Activated T-cell treated with anti-CD3 and anti-CD28 coated beads, Interleukin-2, amount 50 U/mL, for 24 hours (primary cell): ENCODE measurements at regions not wholly inside any gene's neighbourhood (a gene's known extent, or its start where the extent isn't known, plus 50 kb on each side); places are given as distances from the start of the nearest gene placed in this dataset.
"Not testable (repeated sequence)": the region's sequence is repeated elsewhere in the genome, so short reads cannot be mapped to it uniquely, and the experiment has no call there.

Experiments
- DNase-seq: peaks from one replicate; pipeline ENCODE4 v3.0.0-alpha.2; 2020
- H3K27ac Mint-ChIP-seq: 2 replicates; pipeline ENCODE4 v1.8.0; 2020; ENCODE audit warnings: mild to moderate bottlenecking, mixed read lengths
- H3K27me3 Mint-ChIP-seq: 2 replicates; pipeline ENCODE4 v1.8.0; 2020; ENCODE audit warnings: mixed read lengths
- H3K36me3 Mint-ChIP-seq: 2 replicates; pipeline ENCODE4 v1.8.0; 2020; ENCODE audit warnings: low read depth, mixed read lengths
- H3K4me1 Mint-ChIP-seq: 2 replicates; pipeline ENCODE4 v1.8.0; 2020; ENCODE audit warnings: low read depth, mixed read lengths
- H3K4me3 Mint-ChIP-seq: 2 replicates; pipeline ENCODE4 v1.8.0; 2020; ENCODE audit warnings: mild to moderate bottlenecking, moderate library complexity, mixed read lengths
- H3K9me3 Mint-ChIP-seq: 2 replicates; pipeline ENCODE4 v1.8.0; 2020; ENCODE audit warnings: mixed read lengths

GRCh38 chr2:17460371-17461086, 57.7 kb downstream of the RAD51AP2 start:
- no peaks in the 10 kb centered on the region for H3K4me1 Mint-ChIP-seq
- no peak for DNase-seq
- H3K36me3 Mint-ChIP-seq = no peaks in the 10 kb centered on the region
- H3K9me3 Mint-ChIP-seq = no peaks in the 10 kb centered on the region
- H3K27ac Mint-ChIP-seq = no peak overlapping the region
- H3K27me3 Mint-ChIP-seq = no peaks in the 10 kb centered on the region
- no peak overlapping the region for H3K4me3 Mint-ChIP-seq

GRCh38 chr2:17455343-17455742, 62.9 kb downstream of the RAD51AP2 start:
- Mint-ChIP-seq H3K9me3 (no peaks in the 10 kb centered on the region), H3K4me1 (no peaks in the 10 kb centered on the region), H3K27me3 (no peaks in the 10 kb centered on the region), H3K27ac (no peak overlapping the region), H3K4me3 (no peak overlapping the region), H3K36me3 (no peaks in the 10 kb centered on the region)
- DNase-seq = no peak

- not testable (repeated sequence) for DNase-seq, H3K36me3 Mint-ChIP-seq, H3K4me1 Mint-ChIP-seq, H3K4me3 Mint-ChIP-seq, H3K27ac Mint-ChIP-seq, H3K27me3 Mint-ChIP-seq
- H3K9me3 Mint-ChIP-seq = peaks cover 11% of the 10 kb centered on the region
Measured at GRCh38 chr2:17446191-17446590, 72.0 kb downstream of the RAD51AP2 start.

- no peaks in the 10 kb centered on the region for H3K27me3 Mint-ChIP-seq
- H3K36me3 Mint-ChIP-seq = no peaks in the 10 kb centered on the region
- H3K4me1 Mint-ChIP-seq = no peaks in the 10 kb centered on the region
- H3K9me3 Mint-ChIP-seq = peaks cover 11% of the 10 kb centered on the region
- no peak overlapping the region for H3K4me3 Mint-ChIP-seq
- H3K27ac Mint-ChIP-seq = no peak overlapping the region
- DNase-seq = no peak
Measured at GRCh38 chr2:17445744-17446143, 72.5 kb downstream of the RAD51AP2 start.

- Mint-ChIP-seq H3K4me3 (no peak overlapping the region), H3K4me1 (no peaks in the 10 kb centered on the region), H3K27me3 (no peaks in the 10 kb centered on the region), H3K36me3 (no peaks in the 10 kb centered on the region), H3K9me3 (peaks cover 4% of the 10 kb centered on the region), H3K27ac (no peak overlapping the region)
- no peak for DNase-seq
Measured at GRCh38 chr2:17442334-17442733, 75.9 kb downstream of the RAD51AP2 start.

- Mint-ChIP-seq H3K27ac (no peak overlapping the region), H3K4me1 (no peaks in the 10 kb centered on the region), H3K36me3 (no peaks in the 10 kb centered on the region), H3K27me3 (no peaks in the 10 kb centered on the region), H3K9me3 (peaks cover 2% of the 10 kb centered on the region), H3K4me3 (no peak overlapping the region)
- DNase-seq = no peak
Measured at GRCh38 chr2:17441790-17442189, 76.5 kb downstream of the RAD51AP2 start.

- H3K4me3 Mint-ChIP-seq = no peak overlapping the region
- no peak overlapping the region for H3K27ac Mint-ChIP-seq
- H3K4me1 Mint-ChIP-seq = no peaks in the 10 kb centered on the region
- H3K9me3 Mint-ChIP-seq = no peaks in the 10 kb centered on the region
- no peaks in the 10 kb centered on the region for H3K36me3 Mint-ChIP-seq
- no peaks in the 10 kb centered on the region for H3K27me3 Mint-ChIP-seq
- no peak for DNase-seq
Measured at GRCh38 chr2:17441055-17441771, 77.0 kb downstream of the RAD51AP2 start.

GRCh38 chr2:17430326-17430725, 87.9 kb downstream of the RAD51AP2 start:
- DNase-seq = no peak
- H3K4me1 Mint-ChIP-seq = no peaks in the 10 kb centered on the region
- no peaks in the 10 kb centered on the region for H3K9me3 Mint-ChIP-seq
- no peak overlapping the region for H3K4me3 Mint-ChIP-seq
- H3K36me3 Mint-ChIP-seq = no peaks in the 10 kb centered on the region
- no peaks in the 10 kb centered on the region for H3K27me3 Mint-ChIP-seq
- no peak overlapping the region for H3K27ac Mint-ChIP-seq

GRCh38 chr2:17429130-17429529, 89.1 kb downstream of the RAD51AP2 start:
- no peak for DNase-seq
- Mint-ChIP-seq H3K27ac (no peak overlapping the region), H3K9me3 (no peaks in the 10 kb centered on the region), H3K4me1 (no peaks in the 10 kb centered on the region), H3K27me3 (no peaks in the 10 kb centered on the region), H3K4me3 (no peak overlapping the region), H3K36me3 (no peaks in the 10 kb centered on the region)

- Mint-ChIP-seq H3K36me3 (no peaks in the 10 kb centered on the region), H3K9me3 (no peaks in the 10 kb centered on the region), H3K27me3 (no peaks in the 10 kb centered on the region), H3K27ac (no peak overlapping the region), H3K4me3 (no peak overlapping the region), H3K4me1 (no peaks in the 10 kb centered on the region)
- no peak for DNase-seq
Measured at GRCh38 chr2:17427401-17427800, 90.8 kb downstream of the RAD51AP2 start.

GRCh38 chr2:17426743-17427142, 91.5 kb downstream of the RAD51AP2 start:
- Mint-ChIP-seq H3K36me3 (no peaks in the 10 kb centered on the region), H3K9me3 (no peaks in the 10 kb centered on the region), H3K4me3 (no peak overlapping the region), H3K27me3 (no peaks in the 10 kb centered on the region), H3K4me1 (no peaks in the 10 kb centered on the region), H3K27ac (no peak overlapping the region)
- no peak for DNase-seq

- Mint-ChIP-seq H3K9me3 (no peaks in the 10 kb centered on the region), H3K4me1 (no peaks in the 10 kb centered on the region), H3K36me3 (no peaks in the 10 kb centered on the region), H3K27ac (no peak overlapping the region), H3K4me3 (no peak overlapping the region), H3K27me3 (no peaks in the 10 kb centered on the region)
- DNase-seq = no peak
Measured at GRCh38 chr2:17422061-17422460, 96.2 kb downstream of the RAD51AP2 start.

- no peaks in the 10 kb centered on the region for H3K36me3 Mint-ChIP-seq
- no peaks in the 10 kb centered on the region for H3K9me3 Mint-ChIP-seq
- no peak overlapping the region for H3K4me3 Mint-ChIP-seq
- no peak for DNase-seq
- no peaks in the 10 kb centered on the region for H3K27me3 Mint-ChIP-seq
- H3K27ac Mint-ChIP-seq = no peak overlapping the region
- no peaks in the 10 kb centered on the region for H3K4me1 Mint-ChIP-seq
Measured at GRCh38 chr2:17416884-17417391, 101.3 kb downstream of the RAD51AP2 start.

GRCh38 chr2:17413036-17413435, 105.2 kb downstream of the RAD51AP2 start:
- H3K27me3 Mint-ChIP-seq = no peaks in the 10 kb centered on the region
- H3K36me3 Mint-ChIP-seq = no peaks in the 10 kb centered on the region
- no peak overlapping the region for H3K4me3 Mint-ChIP-seq
- peaks cover 2% of the 10 kb centered on the region for H3K9me3 Mint-ChIP-seq
- no peak overlapping the region for H3K27ac Mint-ChIP-seq
- no peaks in the 10 kb centered on the region for H3K4me1 Mint-ChIP-seq
- no peak for DNase-seq

- no peak overlapping the region for H3K4me3 Mint-ChIP-seq
- H3K36me3 Mint-ChIP-seq = no peaks in the 10 kb centered on the region
- no peaks in the 10 kb centered on the region for H3K4me1 Mint-ChIP-seq
- no peak overlapping the region for H3K27ac Mint-ChIP-seq
- no peaks in the 10 kb centered on the region for H3K27me3 Mint-ChIP-seq
- DNase-seq = no peak
- peaks cover 11% of the 10 kb centered on the region for H3K9me3 Mint-ChIP-seq
Measured at GRCh38 chr2:17401096-17401495, 117.1 kb downstream of the RAD51AP2 start.
